Lower lobe of right lung (tissue), 2 donors: ENCODE measurements at regions not wholly inside any gene's neighbourhood (a gene's known extent, or its start where the extent isn't known, plus 50 kb on each side); places are given as distances from the start of the nearest gene placed in this dataset.
"Not testable (repeated sequence)": the region's sequence is repeated elsewhere in the genome, so short reads cannot be mapped to it uniquely, and the experiment has no call there.

Source experiments
- ATAC-seq, 2 donors: fragments of 200-7000 bp; cut with Tn5 transposase; one replicate each; pipeline ENCODE4 v1.9.1; 2020 to 2022; ENCODE audit warnings: mild to moderate bottlenecking in 2 of 2, moderate library complexity in 2 of 2
- DNase-seq: peaks from one replicate; pipeline ENCODE4 v3.0.0-alpha.2; 2020
- H3K27ac ChIP-seq: fragments of 200-600 bp; one replicate; pipeline ENCODE4 v1.8.0; 2022
- H3K27me3 ChIP-seq: fragments of 200-600 bp; one replicate; pipeline ENCODE4 v1.8.0; 2022; ENCODE audit warnings: low read depth
- H3K36me3 ChIP-seq: fragments of 200-600 bp; one replicate; pipeline ENCODE4 v1.8.0; 2022; ENCODE audit warnings: mild to moderate bottlenecking
- H3K4me1 ChIP-seq: fragments of 200-600 bp; one replicate; pipeline ENCODE4 v1.8.0; 2022
- H3K4me3 ChIP-seq: fragments of 200-600 bp; one replicate; pipeline ENCODE4 v1.8.0; 2022; ENCODE audit warnings: mild to moderate bottlenecking
- H3K9me3 ChIP-seq: fragments of 200-600 bp; one replicate; pipeline ENCODE4 v1.8.0; 2022
- CTCF ChIP-seq: fragments of 200-600 bp; IDR thresholded peaks from one replicate; pipeline ENCODE4 v1.8.0; 2022; ENCODE audit warnings: antibody characterized with exemption, mild to moderate bottlenecking
- intact Hi-C: fragments of 100-400 bp; cut with DNase I; formaldehyde crosslinking; loops from one replicate; pipeline ENCODE4 v1.11.0; 2022
- donor health status: DM: no; HTN: yes; CAD: no; lungs with severe emphysema.

GRCh38 chr5:107744418-107745330, 73.9 kb upstream of the EFNA5 start:
- TF ChIP-seq CTCF = no peak
- no peak for ATAC-seq
- H3K27ac ChIP-seq = no peak overlapping the region
- DNase-seq = no peak
- H3K4me3 ChIP-seq = no peak overlapping the region
- H3K9me3 ChIP-seq = peaks cover 6% of the 10 kb centered on the region
- H3K27me3 ChIP-seq = no peaks in the 10 kb centered on the region
- H3K4me1 ChIP-seq = no peaks in the 10 kb centered on the region
- intact Hi-C loops = no loop called here
- H3K36me3 ChIP-seq = no peaks in the 10 kb centered on the region

- ATAC-seq (no peak), DNase-seq (no peak)
- no peak overlapping the region for H3K27ac ChIP-seq
- H3K9me3 ChIP-seq = peaks cover 6% of the 10 kb centered on the region
- no peak for TF ChIP-seq CTCF
- no peaks in the 10 kb centered on the region for H3K36me3 ChIP-seq
- no peaks in the 10 kb centered on the region for H3K4me1 ChIP-seq
- H3K4me3 ChIP-seq = no peak overlapping the region
- intact Hi-C loops = no loop called here
- no peaks in the 10 kb centered on the region for H3K27me3 ChIP-seq
Observed at GRCh38 chr5:107743373-107744000, 72.8 kb upstream of the EFNA5 start.

- no peaks in the 10 kb centered on the region for H3K27me3 ChIP-seq
- no peak overlapping the region for H3K27ac ChIP-seq
- intact Hi-C loops = no loop called here
- TF ChIP-seq CTCF = no peak
- H3K9me3 ChIP-seq = peaks cover 6% of the 10 kb centered on the region
- ATAC-seq (no peak), DNase-seq (no peak)
- H3K4me1 ChIP-seq = no peaks in the 10 kb centered on the region
- no peaks in the 10 kb centered on the region for H3K36me3 ChIP-seq
- H3K4me3 ChIP-seq = no peak overlapping the region
Observed at GRCh38 chr5:107739661-107740060, 68.9 kb upstream of the EFNA5 start.

- intact Hi-C loops = no loop called here
- Histone ChIP-seq H3K27ac (no peak overlapping the region), H3K27me3 (no peaks in the 10 kb centered on the region), H3K9me3 (peaks cover 6% of the 10 kb centered on the region), H3K4me1 (no peaks in the 10 kb centered on the region), H3K36me3 (no peaks in the 10 kb centered on the region), H3K4me3 (no peak overlapping the region)
- ATAC-seq (no peak), DNase-seq (no peak)
- no peak for TF ChIP-seq CTCF
Observed at GRCh38 chr5:107736638-107737037, 65.9 kb upstream of the EFNA5 start.

GRCh38 chr5:107736089-107736488, 65.4 kb upstream of the EFNA5 start:
- H3K27me3 ChIP-seq, H3K4me1 ChIP-seq, ATAC-seq, H3K36me3 ChIP-seq, DNase-seq, H3K4me3 ChIP-seq, intact Hi-C loops, H3K27ac ChIP-seq, H3K9me3 ChIP-seq: not testable (repeated sequence)

- TF ChIP-seq CTCF = no peak
- H3K4me3 ChIP-seq = no peak overlapping the region
- DNase-seq (no peak), ATAC-seq (no peak)
- no peak overlapping the region for H3K27ac ChIP-seq
- no peaks in the 10 kb centered on the region for H3K27me3 ChIP-seq
- H3K9me3 ChIP-seq = no peaks in the 10 kb centered on the region
- intact Hi-C loops = no loop called here
- no peaks in the 10 kb centered on the region for H3K36me3 ChIP-seq
- no peaks in the 10 kb centered on the region for H3K4me1 ChIP-seq
Observed at GRCh38 chr5:107735558-107735957, 64.8 kb upstream of the EFNA5 start.
